Esophagus muscularis mucosa (tissue), 4 donors: ENCODE measurements at regions not wholly inside any gene's neighbourhood (a gene's known extent, or its start where the extent isn't known, plus 50 kb on each side); places are given as distances from the start of the nearest gene placed in this dataset.

Experiments used
- DNase-seq: peaks from one replicate; pipeline ENCODE4 v3.0.0-alpha.2; 2017; ENCODE audit errors: extremely low spot score
- H3K27ac ChIP-seq, 4 donors: fragments of 200-600 bp; sonication (generic); replicated peaks in 1 of 4; 1 replicate in 3 of 4; 2 replicates in 1 of 4; pipeline ENCODE4 v1.5.1; 2016 to 2019; ENCODE audit warnings: mild to moderate bottlenecking in 1 of 4
- H3K27me3 ChIP-seq, 4 donors: fragments of 200-600 bp; sonication (generic); one replicate each; pipeline versions ENCODE4 v1.5.1 to v1.6.0; 2016 to 2019
- H3K36me3 ChIP-seq, 4 donors: fragments of 200-600 bp; sonication (generic); one replicate each; pipeline ENCODE4 v1.5.1; 2016 to 2019
- H3K4me1 ChIP-seq, 4 donors: fragments of 200-600 bp; sonication (generic); one replicate each; pipeline ENCODE4 v1.5.1; 2016 to 2019
- H3K4me3 ChIP-seq, 4 donors: fragments of 200-600 bp; sonication (generic); 1 replicate in 2 of 4; 2 replicates in 2 of 4; pipeline ENCODE4 v1.5.1; 2016 to 2019; ENCODE audit warnings: mild to moderate bottlenecking in 4 of 4, moderate library complexity in 1 of 4
- H3K9me3 ChIP-seq, 4 donors: fragments of 200-600 bp; sonication (generic); 1 replicate in 3 of 4; 2 replicates in 1 of 4; pipeline ENCODE4 v1.5.1; 2016 to 2019
- CTCF ChIP-seq, 3 experiments: fragments of 200-600 bp in 2 of 3; fragments of 450-650 bp in 1 of 3; sonication (generic) in 2 of 3; IDR thresholded peaks; one replicate each; pipeline ENCODE4 v1.5.1; 2017 to 2019; ENCODE audit warnings: antibody characterized with exemption in 3 of 3, mild to moderate bottlenecking in 2 of 3, moderate library complexity in 1 of 3
- EP300 ChIP-seq: sonication (generic); formaldehyde crosslinking; IDR thresholded peaks from one replicate; pipeline ENCODE4 v1.6.1; 2017; ENCODE audit warnings: antibody characterized with exemption
- POLR2A ChIP-seq: fragments of 450-650 bp; IDR thresholded peaks from one replicate; pipeline ENCODE4 v1.6.1; 2017; ENCODE audit warnings: antibody characterized with exemption, moderate library complexity, mild to moderate bottlenecking, low read depth
- POLR2AphosphoS5 ChIP-seq, 2 donors: sonication (generic); formaldehyde crosslinking; IDR thresholded peaks; one replicate each; pipeline ENCODE4 v1.6.1; 2017; ENCODE audit warnings: antibody characterized with exemption in 2 of 2
- WGBS: methylation state at CpG from one replicate; pipeline ENCODE4 v1.1.5; 2018; 5-methylcytosine and 5-hydroxymethylcytosine counted together
- intact Hi-C: fragments of 100-400 bp; cut with DNase I; formaldehyde crosslinking; loops from one replicate; pipeline ENCODE4 v1.15.1; 2023

GRCh38 chr2:177325554-177325953 lies 61.0 kb upstream of the NFE2L2 start:
- H3K27ac ChIP-seq: no peak overlapping the region
- no peaks in the 10 kb centered on the region for H3K27me3 ChIP-seq
- H3K9me3 ChIP-seq: no peaks in the 10 kb centered on the region
- TF ChIP-seq EP300 (no peak), POLR2AphosphoS5 (IDR thresholded peaks at IDR 0.05) (no peak), POLR2A (no peak), CTCF (IDR thresholded peaks at IDR 0.05) (no peak)
- 90% methylated on average over 1 of the region's 1 CpG for WGBS
- H3K36me3 ChIP-seq: peaks cover 9 to 15% (median 13%) of the 10 kb centered on the region in 4 donors
- H3K4me1 ChIP-seq: no peaks in the 10 kb centered on the region
- intact Hi-C loops: no loop called here
- DNase-seq: no peak
- H3K4me3 ChIP-seq: no peak overlapping the region

DNA sequence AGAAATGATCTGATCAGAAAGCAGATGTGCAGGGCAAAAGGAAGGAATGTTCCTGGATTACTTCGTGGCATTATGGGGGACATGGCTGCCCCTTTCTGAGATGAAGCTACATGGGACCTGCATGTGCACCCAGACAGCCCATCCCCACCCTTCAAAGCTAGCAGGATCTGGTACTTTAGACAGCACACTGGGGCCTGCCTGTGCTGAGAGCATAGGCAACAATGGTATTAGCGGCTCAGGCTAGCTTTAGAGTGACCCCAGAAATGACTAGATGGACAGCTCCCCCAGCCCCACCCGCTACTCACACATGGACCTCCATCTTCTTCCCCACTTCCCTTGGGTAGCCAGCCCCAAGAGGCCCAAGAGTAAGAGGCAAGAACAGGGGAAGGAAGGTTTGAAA lies 61.5 kb upstream of the NFE2L2 start:
- H3K27me3 ChIP-seq: no peaks in the 10 kb centered on the region
- peaks cover 9 to 15% (median 12%) of the 10 kb centered on the region in 4 donors for H3K36me3 ChIP-seq
- no peaks in the 10 kb centered on the region for H3K4me1 ChIP-seq
- TF ChIP-seq CTCF (IDR thresholded peaks at IDR 0.05) (no peak), POLR2A (no peak), EP300 (no peak), POLR2AphosphoS5 (IDR thresholded peaks at IDR 0.05) (no peak)
- no peak overlapping the region for H3K27ac ChIP-seq
- intact Hi-C loops: no loop called here
- no peak for DNase-seq
- no peak overlapping the region for H3K4me3 ChIP-seq
- WGBS: 94% methylated on average over 3 of the region's 3 CpGs
- no peaks in the 10 kb centered on the region for H3K9me3 ChIP-seq

DNA sequence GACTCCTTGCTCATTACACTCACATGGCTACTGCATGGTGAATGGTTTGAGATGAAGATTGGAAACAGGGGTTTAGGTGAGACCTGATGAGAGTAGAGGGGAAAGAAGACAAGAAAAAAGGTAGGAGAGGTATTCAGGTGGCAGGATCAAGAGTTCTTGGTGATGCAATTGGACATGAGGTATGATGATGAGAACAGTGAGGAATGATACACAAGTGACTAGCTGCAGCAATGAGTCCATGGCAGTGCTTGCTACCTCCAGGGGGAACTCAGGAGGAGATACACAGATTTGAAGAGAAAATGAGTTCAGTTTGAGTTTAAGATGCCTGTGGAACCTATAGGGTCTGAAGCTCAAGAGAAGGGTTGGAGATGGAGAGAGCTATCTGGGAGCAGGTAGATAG lies 62.1 kb upstream of the NFE2L2 start:
- H3K27me3 ChIP-seq: no peaks in the 10 kb centered on the region
- H3K4me1 ChIP-seq: peaks cover 0 to 2% (median under 1%) of the 10 kb centered on the region in 4 donors
- H3K9me3 ChIP-seq: no peaks in the 10 kb centered on the region
- intact Hi-C loops: no loop called here
- no peak for DNase-seq
- no peak overlapping the region for H3K4me3 ChIP-seq
- no peak overlapping the region for H3K27ac ChIP-seq
- TF ChIP-seq EP300 (no peak), CTCF (IDR thresholded peaks at IDR 0.05) (no peak), POLR2AphosphoS5 (IDR thresholded peaks at IDR 0.05) (no peak), POLR2A (no peak)
- peaks cover 6 to 15% (median 11%) of the 10 kb centered on the region in 4 donors for H3K36me3 ChIP-seq

DNA sequence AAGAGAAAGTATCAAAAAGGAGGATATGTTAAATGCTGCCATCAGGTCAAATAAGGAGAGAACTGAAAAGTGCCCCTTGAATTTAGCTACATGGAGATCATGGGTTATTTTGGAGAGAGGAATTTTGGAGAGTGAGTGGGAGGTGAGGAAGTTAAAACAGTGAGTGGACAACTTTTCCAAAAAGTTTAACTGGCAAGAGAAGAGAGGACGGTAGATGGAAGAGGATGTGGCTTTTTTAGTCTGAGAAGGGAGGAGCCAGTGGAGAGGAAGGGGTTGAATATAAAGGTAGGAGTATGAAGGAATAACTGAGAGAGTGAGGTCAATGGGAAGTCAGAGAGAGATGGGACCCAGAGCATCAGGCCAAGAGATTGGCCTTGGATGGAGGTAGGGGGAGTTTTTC lies 62.5 kb upstream of the NFE2L2 start:
- peaks cover 6 to 12% (median 9%) of the 10 kb centered on the region in 4 donors for H3K36me3 ChIP-seq
- DNase-seq: no peak
- no peak overlapping the region for H3K27ac ChIP-seq
- H3K4me1 ChIP-seq: peaks cover 0 to 6% (median 4%) of the 10 kb centered on the region in 4 donors
- WGBS: 60% methylated on average over 1 of the region's 1 CpG
- TF ChIP-seq EP300 (no peak), POLR2A (no peak), POLR2AphosphoS5 (IDR thresholded peaks at IDR 0.05) (no peak), CTCF (IDR thresholded peaks at IDR 0.05) (no peak)
- H3K9me3 ChIP-seq: no peaks in the 10 kb centered on the region
- H3K27me3 ChIP-seq: no peaks in the 10 kb centered on the region
- H3K4me3 ChIP-seq: no peak overlapping the region
- intact Hi-C loops: no loop called here

DNA sequence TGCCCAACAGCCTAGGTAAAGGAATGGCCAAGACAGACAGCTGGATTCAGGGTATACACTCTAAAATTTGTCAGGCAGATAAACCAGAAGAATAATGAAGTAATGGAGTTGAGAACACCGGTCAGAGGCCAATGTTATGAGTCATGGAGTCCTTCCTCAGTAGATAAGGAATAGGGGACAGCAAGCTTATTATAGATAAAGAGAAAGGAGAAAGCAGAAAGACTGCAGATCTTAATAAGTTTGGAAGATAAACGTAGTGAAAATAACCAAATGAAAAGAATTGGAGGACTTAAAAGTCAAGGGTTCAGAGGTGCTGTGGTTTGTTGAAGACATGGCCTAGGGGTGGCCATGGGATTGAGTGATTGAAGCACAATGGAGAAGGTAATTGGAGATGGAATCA lies 63.5 kb upstream of the NFE2L2 start:
- TF ChIP-seq POLR2AphosphoS5 (IDR thresholded peaks at IDR 0.05) (no peak), POLR2A (no peak), EP300 (no peak), CTCF (IDR thresholded peaks at IDR 0.05) (no peak)
- no peaks in the 10 kb centered on the region for H3K27me3 ChIP-seq
- DNase-seq: no peak
- peaks cover 0 to 2% (median under 1%) of the 10 kb centered on the region in 4 donors for H3K36me3 ChIP-seq
- H3K9me3 ChIP-seq: no peaks in the 10 kb centered on the region
- H3K4me3 ChIP-seq: no peak overlapping the region
- WGBS: 85% methylated on average over 2 of the region's 2 CpGs
- H3K4me1 ChIP-seq: peaks cover 0 to 16% (median 13%) of the 10 kb centered on the region in 4 donors
- no peak overlapping the region for H3K27ac ChIP-seq
- intact Hi-C loops: no loop called here
